Activated CD4-positive, alpha-beta T cell treated with anti-CD3 and anti-CD28 coated beads, Interleukin-2, amount 50 U/mL, for 4 hours (primary cell): ENCODE measurements at regions not wholly inside any gene's neighbourhood (a gene's known extent, or its start where the extent isn't known, plus 50 kb on each side); places are given as distances from the start of the nearest gene placed in this dataset.

Experiments
- DNase-seq, 2 experiments: peaks; one replicate each; pipeline ENCODE4 v3.0.0-alpha.2; 2020

GRCh38 chr5:167678481-167678880 lies 613.0 kb upstream of the WWC1 start:
- no peak for DNase-seq

GRCh38 chr5:167684251-167684650 lies 607.2 kb upstream of the WWC1 start:
- no peak for DNase-seq

- no peak for DNase-seq
Observed at GRCh38 chr5:167688341-167689130, 602.9 kb upstream of the WWC1 start.

GRCh38 chr5:167694325-167695147 lies 596.9 kb upstream of the WWC1 start:
- no peak for DNase-seq

- DNase-seq, result no peak
Observed at GRCh38 chr5:167696558-167697314, 594.7 kb upstream of the WWC1 start.

- DNase-seq, result no peak
Observed at GRCh38 chr5:167699432-167699831, 592.0 kb upstream of the WWC1 start.

- DNase-seq, result no peak
Observed at GRCh38 chr5:167701051-167701450, 590.4 kb upstream of the WWC1 start.

- DNase-seq, result no peak
Observed at GRCh38 chr5:167702014-167702413, 589.4 kb upstream of the WWC1 start.

- DNase-seq, result no peak
Observed at GRCh38 chr5:167708449-167708848, 583.0 kb upstream of the WWC1 start.

GRCh38 chr5:167709625-167710024 lies 581.8 kb upstream of the WWC1 start:
- DNase-seq, result no peak

- DNase-seq, result no peak
Observed at GRCh38 chr5:167710444-167711073, 580.9 kb upstream of the WWC1 start.

- no peak for DNase-seq
Observed at GRCh38 chr5:167712986-167713585, 578.4 kb upstream of the WWC1 start.

- no peak for DNase-seq
Observed at GRCh38 chr5:167713896-167714295, 577.5 kb upstream of the WWC1 start.

GRCh38 chr5:167716126-167716775 lies 575.2 kb upstream of the WWC1 start:
- DNase-seq, result no peak

GRCh38 chr5:167720259-167720658 lies 571.2 kb upstream of the WWC1 start:
- no peak for DNase-seq

GRCh38 chr5:167720676-167721260 lies 570.7 kb upstream of the WWC1 start:
- DNase-seq, result no peak

GRCh38 chr5:167721926-167722440 lies 569.5 kb upstream of the WWC1 start:
- DNase-seq, result no peak

GRCh38 chr5:167723254-167723871 lies 568.1 kb upstream of the WWC1 start:
- DNase-seq, result peak; percentile 20 to 33

- DNase-seq, result no peak
Observed at GRCh38 chr5:167725264-167725663, 566.2 kb upstream of the WWC1 start.

- no peak for DNase-seq
Observed at GRCh38 chr5:167725741-167726140, 565.7 kb upstream of the WWC1 start.

GRCh38 chr5:167726642-167727041 lies 564.8 kb upstream of the WWC1 start:
- no peak for DNase-seq
